Activated CD8-positive, alpha-beta memory T cell treated with anti-CD3 and anti-CD28 coated beads for 36 hours (primary cell): ENCODE measurements at regions not wholly inside any gene's neighbourhood (a gene's known extent, or its start where the extent isn't known, plus 50 kb on each side); places are given as distances from the start of the nearest gene placed in this dataset.
"Not testable (repeated sequence)": the region's sequence is repeated elsewhere in the genome, so short reads cannot be mapped to it uniquely, and the experiment has no call there.

ENCODE experiments used
- CTCF ChIA-PET: fragments of 350-600 bp; sonication (Branson Sonifier 250); formaldehyde crosslinking; loops from one replicate; lab custom pipeline; 2021; ENCODE audit warnings: antibody characterized with exemption; lab: Charles Lee
- POLR2A ChIA-PET: fragments of 350-600 bp; sonication (Branson Sonifier 250); formaldehyde crosslinking; loops from one replicate; lab custom pipeline; 2021; ENCODE audit warnings: antibody characterized with exemption; lab: Charles Lee

- CTCF ChIA-PET, POLR2A ChIA-PET: not testable (repeated sequence)
Measured at GRCh38 chr5:45172634-45173033, 363.9 kb downstream of the MRPS30 start.

GRCh38 chr5:45179686-45180085 is 370.9 kb downstream of the MRPS30 start:
- POLR2A ChIA-PET: no interaction called here

DNA sequence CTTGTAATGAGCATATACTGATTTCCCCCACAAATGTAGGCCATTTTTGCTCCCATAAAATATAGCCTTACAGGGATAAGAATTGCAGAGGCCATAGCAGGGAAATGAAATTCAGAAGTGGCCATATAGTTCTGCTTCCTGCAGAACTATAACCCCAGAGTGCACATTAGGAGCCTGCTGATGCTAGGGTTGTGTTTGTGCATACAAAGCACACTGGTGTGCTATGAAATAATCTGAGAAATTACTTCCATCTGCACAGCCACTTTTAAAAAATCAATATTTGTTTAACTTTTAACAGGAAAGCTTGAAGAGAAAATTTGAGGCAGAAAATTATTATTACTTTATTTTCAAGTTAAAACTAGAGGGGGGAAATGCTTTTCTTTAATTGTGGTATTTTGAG is 380.3 kb downstream of the MRPS30 start:
- ChIA-PET POLR2A (no interaction called here), CTCF (no interaction called here)

More at GRCh38 chr5:45179686-45180085, 370.9 kb downstream of the MRPS30 start:
- CTCF ChIA-PET: no interaction called here

- ChIA-PET CTCF (no interaction called here), POLR2A (no interaction called here)
Measured at GRCh38 chr5:45189481-45189880, 380.7 kb downstream of the MRPS30 start.

- POLR2A ChIA-PET: no interaction called here
- CTCF ChIA-PET: no interaction called here
Measured at GRCh38 chr5:45195026-45195425, 386.3 kb downstream of the MRPS30 start.
